ENCODE measurements at regions not wholly inside any gene's neighbourhood (a gene's known extent, or its start where the extent isn't known, plus 50 kb on each side); places are given as distances from the start of the nearest gene placed in this dataset.

DNA sequence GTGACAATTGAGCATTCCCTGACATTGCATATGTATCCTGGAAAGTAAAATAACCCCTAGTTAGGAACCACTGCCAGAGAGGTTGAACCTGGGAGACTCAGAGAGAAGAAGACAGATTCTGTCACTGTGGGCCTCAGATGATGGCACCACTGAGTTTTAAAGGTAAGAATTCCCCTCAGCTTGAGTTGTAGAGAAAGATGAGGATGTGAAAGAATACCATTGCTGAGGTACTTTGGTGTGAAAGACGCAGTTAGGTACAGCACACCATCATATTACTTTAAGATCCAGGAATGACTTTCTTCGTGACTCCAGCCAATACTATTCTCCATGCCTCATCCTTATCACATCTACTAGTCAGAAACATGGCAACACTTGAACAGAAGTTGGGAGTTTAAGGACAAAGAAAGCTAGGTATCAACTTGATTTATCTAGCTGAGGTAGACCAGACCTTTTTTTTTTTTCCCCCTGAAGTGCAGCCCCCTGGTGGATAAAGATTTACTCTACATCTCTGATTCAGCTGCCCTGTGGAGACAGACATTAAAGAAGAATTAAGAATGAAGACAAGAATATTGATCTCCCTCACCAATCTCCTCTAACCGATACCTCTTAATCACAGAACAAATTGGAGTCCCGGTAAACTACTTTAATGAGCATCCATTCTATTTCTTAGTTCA is 630.5 kb upstream of the FANCL start:
- TF ChIP-seq, protein P1, sequence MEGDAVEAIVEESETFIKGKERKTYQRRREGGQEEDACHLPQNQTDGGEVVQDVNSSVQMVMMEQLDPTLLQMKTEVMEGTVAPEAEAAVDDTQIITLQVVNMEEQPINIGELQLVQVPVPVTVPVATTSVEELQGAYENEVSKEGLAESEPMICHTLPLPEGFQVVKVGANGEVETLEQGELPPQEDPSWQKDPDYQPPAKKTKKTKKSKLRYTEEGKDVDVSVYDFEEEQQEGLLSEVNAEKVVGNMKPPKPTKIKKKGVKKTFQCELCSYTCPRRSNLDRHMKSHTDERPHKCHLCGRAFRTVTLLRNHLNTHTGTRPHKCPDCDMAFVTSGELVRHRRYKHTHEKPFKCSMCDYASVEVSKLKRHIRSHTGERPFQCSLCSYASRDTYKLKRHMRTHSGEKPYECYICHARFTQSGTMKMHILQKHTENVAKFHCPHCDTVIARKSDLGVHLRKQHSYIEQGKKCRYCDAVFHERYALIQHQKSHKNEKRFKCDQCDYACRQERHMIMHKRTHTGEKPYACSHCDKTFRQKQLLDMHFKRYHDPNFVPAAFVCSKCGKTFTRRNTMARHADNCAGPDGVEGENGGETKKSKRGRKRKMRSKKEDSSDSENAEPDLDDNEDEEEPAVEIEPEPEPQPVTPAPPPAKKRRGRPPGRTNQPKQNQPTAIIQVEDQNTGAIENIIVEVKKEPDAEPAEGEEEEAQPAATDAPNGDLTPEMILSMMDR (IDR thresholded peaks at IDR 0.05) = no peak
- no peak for TF ChIP-seq POLR2A (IDR thresholded peaks at IDR 0.05)
- H3K4me3 ChIP-seq = no peak overlapping the region
- DNase-seq = no peak
- no peak overlapping the region for H3K27ac ChIP-seq
- intact Hi-C loops (cut with DNase I; ENCODE audit: low total_unique reads) = no loop called here
- no peaks in the 10 kb centered on the region for H3K4me1 ChIP-seq
- H3K27me3 ChIP-seq = no peaks in the 10 kb centered on the region
- H3K36me3 ChIP-seq = no peaks in the 10 kb centered on the region
- H3K9me3 ChIP-seq = no peaks in the 10 kb centered on the region

DNA sequence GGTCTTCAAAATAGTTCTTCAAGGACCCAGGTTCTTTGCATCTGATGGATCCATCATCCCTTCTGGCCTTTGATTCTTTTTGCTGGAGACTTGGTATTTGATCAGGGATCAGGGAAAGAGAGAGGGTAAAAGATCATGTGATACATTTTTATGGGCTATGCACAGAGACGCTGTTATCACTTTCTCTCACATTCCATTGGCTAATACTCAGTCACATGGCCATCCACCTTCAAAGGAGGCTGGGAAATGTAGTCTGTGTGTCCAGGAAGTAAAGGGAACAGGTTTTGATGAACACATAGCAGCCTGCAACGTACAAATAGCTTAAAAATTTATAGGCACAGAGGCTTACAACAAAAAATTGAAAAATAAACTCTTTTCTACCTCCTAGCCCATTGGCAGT is 629.6 kb upstream of the FANCL start:
- TF ChIP-seq, protein P1 (IDR thresholded peaks at IDR 0.05) = no peak
- TF ChIP-seq POLR2A (IDR thresholded peaks at IDR 0.05) = no peak
- H3K4me3 ChIP-seq = no peak overlapping the region
- no peaks in the 10 kb centered on the region for H3K9me3 ChIP-seq
- intact Hi-C loops (cut with DNase I; ENCODE audit: low total_unique reads) = no loop called here
- H3K4me1 ChIP-seq = no peaks in the 10 kb centered on the region
- no peak overlapping the region for H3K27ac ChIP-seq
- H3K36me3 ChIP-seq = no peaks in the 10 kb centered on the region
- no peak for DNase-seq
- H3K27me3 ChIP-seq = no peaks in the 10 kb centered on the region

DNA sequence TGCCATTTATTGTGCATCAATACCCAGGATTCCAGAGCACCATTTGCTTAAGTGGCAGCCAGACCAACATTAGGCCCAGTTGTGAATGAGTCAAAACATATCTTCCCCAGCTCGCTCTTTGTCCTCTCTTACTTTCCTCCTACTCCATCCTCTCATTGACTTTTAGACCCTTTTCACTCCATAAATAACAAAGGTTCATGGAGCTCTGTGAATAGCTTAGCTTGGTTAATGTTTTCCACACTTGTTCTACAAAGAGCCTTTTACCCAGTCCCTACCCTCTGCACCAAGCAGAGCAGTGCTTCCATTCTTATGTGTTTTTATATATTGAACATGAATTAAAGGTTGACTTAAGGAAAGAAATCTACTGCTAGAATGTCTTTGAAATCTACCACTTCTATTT is 625.8 kb upstream of the FANCL start:
- H3K36me3 ChIP-seq = no peaks in the 10 kb centered on the region

DNA sequence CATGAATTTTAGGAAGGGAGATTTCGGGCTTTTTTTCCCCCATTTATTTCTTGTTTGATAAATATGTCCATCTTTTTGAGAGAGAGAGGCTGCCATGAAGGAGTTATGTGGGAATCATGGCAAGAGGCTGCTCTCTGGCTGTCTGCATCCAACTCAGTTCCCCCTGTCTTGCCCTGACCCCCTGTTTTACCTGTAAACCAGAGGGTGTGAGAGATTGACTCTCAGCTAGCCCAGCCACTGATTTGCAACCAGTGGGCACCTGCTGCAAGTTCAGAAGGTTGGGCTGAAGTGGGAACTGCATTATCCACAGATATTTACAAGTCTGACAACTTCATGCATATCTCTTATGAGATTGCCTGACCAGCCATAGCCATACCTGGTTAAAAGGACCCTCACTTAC is 625.4 kb upstream of the FANCL start:
- intact Hi-C loops (cut with DNase I; ENCODE audit: low total_unique reads) = no loop called here
- H3K4me3 ChIP-seq = no peak overlapping the region
- no peaks in the 10 kb centered on the region for H3K9me3 ChIP-seq
- no peak overlapping the region for H3K27ac ChIP-seq
- no peaks in the 10 kb centered on the region for H3K4me1 ChIP-seq
- no peaks in the 10 kb centered on the region for H3K36me3 ChIP-seq
- no peaks in the 10 kb centered on the region for H3K27me3 ChIP-seq
- no peak for DNase-seq
- TF ChIP-seq, protein P1 (IDR thresholded peaks at IDR 0.05) = no peak
- TF ChIP-seq POLR2A (IDR thresholded peaks at IDR 0.05) = no peak

More for the DNA sequence above, 625.8 kb upstream of the FANCL start:
- no peak for TF ChIP-seq POLR2A (IDR thresholded peaks at IDR 0.05)
- TF ChIP-seq, protein P1 (IDR thresholded peaks at IDR 0.05) = no peak
- Histone ChIP-seq H3K27ac (no peak overlapping the region), H3K4me3 (no peak overlapping the region), H3K4me1 (no peaks in the 10 kb centered on the region), H3K9me3 (no peaks in the 10 kb centered on the region), H3K27me3 (no peaks in the 10 kb centered on the region)
- no peak for DNase-seq
- intact Hi-C loops (cut with DNase I; ENCODE audit: low total_unique reads) = no loop called here

DNA sequence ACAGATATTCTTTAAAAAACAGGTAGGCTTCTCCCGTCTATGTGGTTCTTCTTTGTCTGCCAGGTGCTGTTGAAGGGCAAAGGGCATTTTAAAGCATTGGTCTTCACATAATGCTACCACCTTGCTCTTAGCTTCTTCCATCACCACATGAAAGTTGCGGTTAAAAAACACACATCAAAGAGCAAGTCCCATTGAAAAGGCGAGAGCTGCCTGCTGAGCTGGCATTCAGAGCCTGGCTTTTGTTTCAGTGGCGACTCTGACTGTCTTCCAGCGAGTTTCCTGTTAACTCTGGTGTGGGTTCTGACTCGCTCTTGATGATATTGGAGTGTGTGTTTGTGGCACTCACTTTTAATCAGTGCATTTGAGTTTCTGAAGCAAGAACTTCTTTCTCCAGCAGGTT is 624.9 kb upstream of the FANCL start:
- no peaks in the 10 kb centered on the region for H3K9me3 ChIP-seq
- no peak overlapping the region for H3K27ac ChIP-seq
- intact Hi-C loops (cut with DNase I; ENCODE audit: low total_unique reads) = no loop called here
- H3K36me3 ChIP-seq = no peaks in the 10 kb centered on the region
- TF ChIP-seq POLR2A (IDR thresholded peaks at IDR 0.05) = no peak
- TF ChIP-seq, protein P1 (IDR thresholded peaks at IDR 0.05) = no peak
- H3K27me3 ChIP-seq = no peaks in the 10 kb centered on the region
- DNase-seq = no peak
- H3K4me3 ChIP-seq = no peak overlapping the region
- no peaks in the 10 kb centered on the region for H3K4me1 ChIP-seq
